ENCODE measurements at regions not wholly inside any gene's neighbourhood (a gene's known extent, or its start where the extent isn't known, plus 50 kb on each side); places are given as distances from the start of the nearest gene placed in this dataset.
"Not testable (repeated sequence)": the region's sequence is repeated elsewhere in the genome, so short reads cannot be mapped to it uniquely, and the experiment has no call there.

GRCh38 chr5:87511778-87512177, 99.0 kb upstream of the CCNH start:
- not testable (repeated sequence) for TF ChIP-seq EZH2 (IDR thresholded peaks at IDR 0.05); POLR2AphosphoS5 (IDR thresholded peaks at IDR 0.05; ENCODE audit: borderline replicate concordance, low read depth, low read length); FOXP2 (optimal IDR thresholded peaks at IDR 0.05; ENCODE audit: control extremely low read depth, extremely low read length, insufficient read depth)
